Epithelial cell of esophagus (primary cell): ENCODE measurements at regions not wholly inside any gene's neighbourhood (a gene's known extent, or its start where the extent isn't known, plus 50 kb on each side); places are given as distances from the start of the nearest gene placed in this dataset.

Experiments
- DNase-seq: peaks from one replicate; pipeline ENCODE4 v3.0.0; 2010; ENCODE audit warnings: low read depth
- H3K4me3 ChIP-seq: 2 replicates; pipeline ENCODE4 v1.5.1; 2011; ENCODE audit warnings: mild to moderate bottlenecking, low read length, control low read depth
- TF ChIP-seq, protein P1 (sequence below): IDR thresholded peaks from 2 replicates; pipeline ENCODE4 v1.5.1; 2011; ENCODE audit warnings: low read depth, mild to moderate bottlenecking, low read length, control low read depth, inconsistent platforms; ENCODE audit not compliant: insufficient read depth; ENCODE audit errors: missing control alignments

DNA sequence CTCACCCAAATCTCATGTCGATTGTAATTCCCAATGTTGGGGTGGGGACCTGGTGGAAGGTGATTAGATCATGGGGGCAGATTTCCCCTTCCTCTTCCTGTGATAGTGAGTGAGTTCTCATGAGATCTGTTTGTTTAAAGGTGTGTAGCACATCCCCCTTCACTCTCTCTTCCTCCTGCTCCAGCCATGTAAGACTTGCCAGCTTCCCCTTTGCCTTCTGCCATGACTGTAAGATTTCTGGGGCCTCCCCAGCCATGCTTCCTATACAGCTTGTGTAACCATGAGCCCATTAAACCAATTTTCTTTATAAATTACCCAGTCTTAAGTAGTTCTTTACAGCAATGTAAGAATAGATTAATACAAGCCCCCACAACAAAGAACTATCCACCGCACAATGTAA lies 109.9 kb upstream of the JAZF1 start:
- DNase-seq: no peak
- H3K4me3 ChIP-seq: no peak overlapping the region
- TF ChIP-seq, protein P1, sequence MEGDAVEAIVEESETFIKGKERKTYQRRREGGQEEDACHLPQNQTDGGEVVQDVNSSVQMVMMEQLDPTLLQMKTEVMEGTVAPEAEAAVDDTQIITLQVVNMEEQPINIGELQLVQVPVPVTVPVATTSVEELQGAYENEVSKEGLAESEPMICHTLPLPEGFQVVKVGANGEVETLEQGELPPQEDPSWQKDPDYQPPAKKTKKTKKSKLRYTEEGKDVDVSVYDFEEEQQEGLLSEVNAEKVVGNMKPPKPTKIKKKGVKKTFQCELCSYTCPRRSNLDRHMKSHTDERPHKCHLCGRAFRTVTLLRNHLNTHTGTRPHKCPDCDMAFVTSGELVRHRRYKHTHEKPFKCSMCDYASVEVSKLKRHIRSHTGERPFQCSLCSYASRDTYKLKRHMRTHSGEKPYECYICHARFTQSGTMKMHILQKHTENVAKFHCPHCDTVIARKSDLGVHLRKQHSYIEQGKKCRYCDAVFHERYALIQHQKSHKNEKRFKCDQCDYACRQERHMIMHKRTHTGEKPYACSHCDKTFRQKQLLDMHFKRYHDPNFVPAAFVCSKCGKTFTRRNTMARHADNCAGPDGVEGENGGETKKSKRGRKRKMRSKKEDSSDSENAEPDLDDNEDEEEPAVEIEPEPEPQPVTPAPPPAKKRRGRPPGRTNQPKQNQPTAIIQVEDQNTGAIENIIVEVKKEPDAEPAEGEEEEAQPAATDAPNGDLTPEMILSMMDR: no peak

DNA sequence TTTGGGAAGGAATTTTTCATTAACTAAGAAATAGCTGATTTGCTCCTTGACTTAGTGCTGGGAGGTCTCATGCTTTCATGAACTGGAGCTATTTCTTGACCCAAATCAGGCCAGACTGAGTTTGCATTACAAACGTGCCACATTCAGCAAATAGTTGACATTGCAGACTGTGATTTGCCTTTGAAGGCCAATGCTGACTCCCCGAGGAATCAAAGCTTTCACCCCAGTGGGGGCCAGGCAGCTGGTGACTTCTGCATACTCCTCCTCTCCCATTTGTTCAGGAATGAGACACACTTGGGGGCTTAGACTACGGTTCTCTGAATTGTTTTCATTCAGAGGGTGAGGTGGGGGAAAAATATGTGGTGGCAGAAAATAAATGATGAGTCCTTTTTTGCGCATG lies 111.0 kb upstream of the JAZF1 start:
- TF ChIP-seq, protein P1: no peak
- no peak for DNase-seq
- no peak overlapping the region for H3K4me3 ChIP-seq

GRCh38 chr7:28292834-28293526 lies 112.4 kb upstream of the JAZF1 start:
- no peak for DNase-seq
- no peak overlapping the region for H3K4me3 ChIP-seq
- TF ChIP-seq, protein P1: no peak

- H3K4me3 ChIP-seq: no peak overlapping the region
- no peak for DNase-seq
- TF ChIP-seq, protein P1: no peak
Observed at GRCh38 chr7:28293527-28293835, 112.9 kb upstream of the JAZF1 start.

DNA sequence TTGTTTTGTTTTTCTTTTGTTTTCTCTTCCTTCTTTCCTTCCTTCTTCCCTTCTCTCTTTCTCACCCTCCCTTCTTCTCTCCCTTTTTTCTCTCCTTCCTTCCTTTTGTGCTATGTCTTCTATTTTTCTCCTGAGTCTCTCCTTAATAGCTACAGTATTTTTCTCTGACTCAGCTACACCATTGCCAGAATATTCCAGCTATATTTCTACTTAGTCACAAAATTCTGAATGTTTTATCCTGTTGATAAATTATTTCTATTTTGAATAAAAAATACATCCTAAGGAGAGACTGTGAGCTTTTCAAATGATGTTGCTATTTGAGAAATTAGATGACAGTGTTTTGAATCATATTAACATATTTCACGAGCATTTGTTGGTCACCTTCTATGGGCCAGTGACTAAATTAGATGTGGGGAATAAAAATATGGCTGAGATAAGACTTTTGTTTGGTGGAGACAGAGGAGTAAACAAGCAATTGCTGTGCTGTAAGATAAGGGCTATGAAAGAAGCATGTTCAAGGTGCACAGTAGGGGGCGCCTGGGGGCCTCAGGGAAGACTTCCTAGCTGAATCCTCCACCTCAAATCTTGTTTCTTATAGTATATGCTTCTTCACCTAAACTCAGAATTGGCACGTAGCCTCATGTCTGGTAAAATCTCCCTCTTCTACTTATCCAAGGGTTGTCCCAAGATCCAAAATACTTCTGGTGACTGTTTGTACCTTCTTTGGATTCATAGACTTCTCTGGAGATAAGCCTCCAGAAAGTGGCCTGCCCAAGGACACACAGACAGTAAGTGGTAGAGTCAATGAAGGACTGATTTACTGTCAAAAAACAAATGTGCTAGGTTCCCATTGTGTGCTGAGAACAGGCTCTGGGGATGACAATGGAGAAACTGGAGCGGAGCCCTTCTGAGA lies 115.5 kb upstream of the CREB5 start:
- peak; percentile 64 for DNase-seq
- TF ChIP-seq, protein P1: peak; percentile 76
- H3K4me3 ChIP-seq: no peak overlapping the region

DNA sequence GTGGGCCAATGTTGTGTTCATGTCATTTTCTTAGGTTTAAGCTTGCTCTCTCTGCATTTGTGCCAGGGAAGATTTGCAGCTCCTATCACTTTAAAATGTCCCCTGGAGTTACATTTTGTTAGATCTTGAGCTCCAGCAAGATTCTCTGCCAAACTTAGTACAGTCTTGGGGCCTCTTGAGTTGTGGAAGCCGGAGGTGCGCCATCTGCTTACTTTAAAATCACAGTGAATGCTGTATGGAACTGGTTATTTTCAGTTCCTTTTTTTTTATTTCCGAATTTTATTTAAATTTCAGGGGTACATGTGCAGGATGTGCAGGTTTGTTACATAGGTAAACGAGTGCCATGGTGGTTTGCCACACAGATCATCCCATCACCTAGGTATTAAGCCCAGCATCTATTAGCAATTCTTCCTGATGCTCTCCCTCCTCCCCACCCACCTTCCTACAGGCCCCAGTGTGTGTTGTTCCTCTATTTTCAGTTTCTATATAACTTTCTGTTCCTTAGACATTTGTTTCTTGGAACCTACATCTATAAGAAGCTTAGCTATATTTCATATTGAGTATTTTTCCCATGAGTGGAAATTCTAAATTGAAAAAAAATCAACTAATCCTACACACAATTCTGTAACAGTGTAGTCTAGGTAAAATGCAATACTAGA lies 114.4 kb upstream of the CREB5 start:
- DNase-seq: no peak
- TF ChIP-seq, protein P1: no peak
- H3K4me3 ChIP-seq: no peak overlapping the region
